ENCODE measurements at regions not wholly inside any gene's neighbourhood (a gene's known extent, or its start where the extent isn't known, plus 50 kb on each side); places are given as distances from the start of the nearest gene placed in this dataset.

GRCh38 chr12:89263900-89264299, 88.4 kb downstream of the DUSP6 start:
- no peak for TF ChIP-seq POLR2A (IDR thresholded peaks at IDR 0.05; ENCODE audit: low read length)
- TF ChIP-seq GATA1 (IDR thresholded peaks at IDR 0.05; ENCODE audit: low read depth, low read length): no peak
